GM18873 (cell line): ENCODE measurements at regions not wholly inside any gene's neighbourhood (a gene's known extent, or its start where the extent isn't known, plus 50 kb on each side); places are given as distances from the start of the nearest gene placed in this dataset.

Experiments used
- ATAC-seq: cut with Tn5 transposase; IDR thresholded peaks from one replicate; pipeline ENCODE4 v1.9.1; 2021; ENCODE audit warnings: mild to moderate bottlenecking, moderate library complexity, moderate number of reproducible peaks; ENCODE audit not compliant: unreplicated experiment, low FRiP score

DNA sequence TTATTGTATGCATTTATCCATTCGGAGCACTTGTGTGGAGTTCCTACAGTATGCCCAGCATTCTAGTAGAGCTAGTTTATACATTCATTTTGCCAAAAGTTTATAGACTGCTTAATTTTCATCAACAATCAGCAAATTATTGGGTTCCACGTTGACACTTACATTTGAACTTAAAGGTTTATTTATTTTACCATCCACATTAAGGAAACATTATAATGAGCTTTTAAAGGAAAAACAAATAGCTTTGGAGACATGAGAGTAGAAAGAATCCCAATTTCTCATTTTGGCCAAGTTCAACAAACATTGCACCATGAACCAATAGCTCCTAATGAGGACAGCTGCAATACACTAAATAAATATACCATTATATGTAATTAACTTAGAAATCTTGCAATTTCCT, 501.2 kb upstream of the SMIM21 start:
- ATAC-seq: no peak

GRCh38 chr18:75927791-75928190, 500.3 kb upstream of the SMIM21 start:
- ATAC-seq: no peak

DNA sequence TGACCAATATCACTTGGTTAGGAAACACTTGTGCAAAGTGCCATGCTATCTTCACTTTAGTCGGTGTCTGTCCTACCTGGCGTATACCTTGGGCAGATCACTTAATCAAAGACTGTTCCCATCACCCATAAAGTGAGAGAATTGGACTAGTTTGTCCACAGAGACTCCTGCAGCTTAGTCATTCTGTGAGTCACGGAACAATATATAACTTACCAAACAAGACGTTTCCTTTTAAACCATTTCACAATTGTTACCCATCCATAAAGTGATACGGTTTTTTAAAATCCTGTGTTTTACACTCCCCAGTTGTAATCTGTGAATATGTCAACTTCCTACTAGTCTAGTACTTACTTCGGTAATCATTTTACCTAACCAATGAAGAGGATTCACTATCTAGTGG, 499.3 kb upstream of the SMIM21 start:
- ATAC-seq: no peak

GRCh38 chr18:75923169-75923568, 495.7 kb upstream of the SMIM21 start:
- no peak for ATAC-seq

DNA sequence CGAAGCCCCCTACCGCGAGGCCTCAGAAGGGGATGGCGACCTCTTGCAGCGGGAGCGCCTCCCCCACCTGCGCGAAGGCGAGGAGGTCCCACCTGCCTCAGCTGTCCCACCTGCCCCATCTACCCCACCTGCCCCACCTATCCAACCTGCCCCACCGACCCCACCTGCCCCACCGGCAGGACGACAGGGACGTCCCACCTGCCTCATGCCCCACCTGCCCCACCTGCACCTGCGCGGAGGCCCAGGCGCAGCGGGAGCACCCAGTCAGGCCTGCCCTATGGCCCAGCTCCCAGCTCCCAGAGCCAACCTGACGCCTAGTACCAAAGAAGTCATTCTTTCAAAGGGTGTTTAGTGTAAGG, 489.1 kb upstream of the SMIM21 start:
- no peak for ATAC-seq

GRCh38 chr18:75915941-75916623, 488.6 kb upstream of the SMIM21 start:
- ATAC-seq: no peak

DNA sequence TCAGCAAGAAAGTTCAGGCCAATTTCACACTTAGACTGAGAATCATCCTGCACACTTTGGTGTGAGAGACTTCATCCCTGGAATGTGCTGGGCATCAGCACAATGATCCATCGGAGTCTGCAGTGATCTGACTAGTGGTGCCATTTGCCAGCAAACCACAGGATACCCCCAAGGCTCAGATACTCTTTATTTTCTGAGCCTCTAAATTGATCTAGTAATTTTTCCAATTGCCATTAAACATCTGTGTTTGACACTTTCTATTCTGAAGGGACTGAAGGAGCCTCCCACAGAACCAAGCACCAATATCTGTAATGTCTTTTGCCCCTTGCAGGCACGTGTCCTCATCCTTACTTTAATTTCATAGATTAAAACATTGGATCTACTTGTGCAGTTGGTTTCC, 485.3 kb upstream of the SMIM21 start:
- ATAC-seq: no peak

- ATAC-seq: no peak
Measured at GRCh38 chr18:75904416-75904815, 476.9 kb upstream of the SMIM21 start.

- ATAC-seq: no peak
Measured at GRCh38 chr18:75898651-75899050, 471.1 kb upstream of the SMIM21 start.

DNA sequence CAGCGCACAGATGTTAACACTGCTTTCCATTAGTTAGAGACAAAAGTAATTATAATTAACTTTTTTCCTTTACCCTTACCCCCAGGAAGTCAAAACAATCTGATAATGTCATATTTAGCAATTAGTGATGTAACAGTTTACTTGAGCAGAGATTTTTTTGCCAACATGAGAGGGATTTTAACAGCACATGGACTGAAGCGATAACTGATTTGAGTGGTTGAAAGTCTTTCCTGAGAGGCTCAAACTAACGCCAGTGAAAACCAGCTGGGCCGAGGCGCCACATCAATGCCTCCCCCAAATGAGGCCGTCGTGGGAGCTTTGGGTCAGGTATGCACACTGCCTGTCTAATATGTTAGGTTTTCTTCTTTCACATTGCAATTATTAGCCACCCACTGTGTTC, 469.9 kb upstream of the SMIM21 start:
- no peak for ATAC-seq

DNA sequence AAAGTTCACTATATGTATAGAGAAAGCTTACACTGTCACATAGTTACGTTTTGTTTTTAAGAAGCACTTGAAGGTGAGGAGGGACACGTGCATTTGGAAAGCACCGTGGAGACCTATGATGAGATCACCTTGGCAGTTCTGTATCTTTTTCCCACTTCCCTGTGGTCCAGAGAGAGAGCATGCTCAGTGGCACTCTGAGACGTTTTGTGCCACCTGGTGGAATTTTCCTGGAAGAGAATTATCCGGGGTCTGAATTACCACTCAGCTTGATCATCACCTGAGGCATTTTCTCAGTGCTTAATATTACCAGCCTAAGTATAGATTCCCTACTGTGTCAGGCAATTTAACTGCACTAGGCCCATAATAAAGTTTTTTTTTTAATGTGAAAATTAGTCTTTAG, 469.4 kb upstream of the SMIM21 start:
- no peak for ATAC-seq

- ATAC-seq: no peak
Measured at GRCh38 chr18:75895135-75895534, 467.6 kb upstream of the SMIM21 start.

- no peak for ATAC-seq
Measured at GRCh38 chr18:75884728-75885127, 457.2 kb upstream of the SMIM21 start.

DNA sequence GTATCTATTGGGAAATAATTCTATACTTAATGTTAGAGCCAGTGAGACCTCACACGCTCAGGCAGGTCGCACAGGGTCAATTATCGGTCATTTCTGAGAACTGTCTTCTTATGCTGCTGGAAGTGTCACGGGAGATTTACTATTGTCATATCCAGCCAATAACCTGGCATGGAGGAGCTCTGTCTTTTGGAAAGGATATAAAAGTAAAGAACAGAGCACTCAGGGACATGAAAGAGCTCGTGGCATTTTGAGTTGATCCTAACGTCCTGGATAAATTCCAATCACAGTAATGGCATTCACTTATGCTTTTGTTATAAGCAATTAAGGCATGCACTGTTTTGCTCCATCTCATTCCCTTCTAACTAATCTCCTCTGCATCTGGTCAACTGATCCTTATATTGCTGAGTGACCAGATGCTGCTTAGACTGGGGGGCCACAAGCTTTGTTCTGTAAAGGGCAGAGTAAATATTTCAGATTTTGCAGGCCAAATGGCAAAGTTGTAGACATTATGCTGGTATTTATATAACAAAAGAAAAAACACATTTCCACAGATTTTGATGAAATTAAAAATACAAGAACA, 453.5 kb upstream of the SMIM21 start:
- ATAC-seq: no peak

GRCh38 chr18:75880266-75880665, 452.8 kb upstream of the SMIM21 start:
- no peak for ATAC-seq

- no peak for ATAC-seq
Measured at GRCh38 chr18:75879196-75879595, 451.7 kb upstream of the SMIM21 start.

DNA sequence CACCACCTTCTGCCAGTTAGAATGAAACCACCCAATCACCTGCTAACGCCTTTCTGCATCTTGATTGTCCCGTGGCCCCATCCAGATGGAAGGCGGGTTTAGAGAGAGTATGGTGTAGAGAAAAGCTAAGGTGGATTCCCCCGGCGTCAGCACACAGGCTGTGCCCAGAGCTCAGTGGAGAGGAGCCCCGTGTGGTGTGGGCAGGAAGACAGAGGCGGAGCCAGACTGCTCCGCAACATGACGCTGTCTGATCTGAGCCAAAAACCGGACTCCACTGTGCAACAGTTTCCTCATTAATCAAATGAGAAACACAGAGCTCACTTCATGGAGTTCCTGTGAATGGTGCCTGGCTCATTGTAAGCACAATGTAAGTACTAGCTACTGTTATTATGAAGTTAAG, 448.1 kb upstream of the SMIM21 start:
- no peak for ATAC-seq

- ATAC-seq: no peak
Measured at GRCh38 chr18:75874401-75875089, 447.0 kb upstream of the SMIM21 start.

- ATAC-seq: no peak
Measured at GRCh38 chr18:75871596-75871995, 444.1 kb upstream of the SMIM21 start.

GRCh38 chr18:75869162-75869561, 441.7 kb upstream of the SMIM21 start:
- ATAC-seq: no peak

- ATAC-seq: no peak
Measured at GRCh38 chr18:75868031-75868430, 440.5 kb upstream of the SMIM21 start.

DNA sequence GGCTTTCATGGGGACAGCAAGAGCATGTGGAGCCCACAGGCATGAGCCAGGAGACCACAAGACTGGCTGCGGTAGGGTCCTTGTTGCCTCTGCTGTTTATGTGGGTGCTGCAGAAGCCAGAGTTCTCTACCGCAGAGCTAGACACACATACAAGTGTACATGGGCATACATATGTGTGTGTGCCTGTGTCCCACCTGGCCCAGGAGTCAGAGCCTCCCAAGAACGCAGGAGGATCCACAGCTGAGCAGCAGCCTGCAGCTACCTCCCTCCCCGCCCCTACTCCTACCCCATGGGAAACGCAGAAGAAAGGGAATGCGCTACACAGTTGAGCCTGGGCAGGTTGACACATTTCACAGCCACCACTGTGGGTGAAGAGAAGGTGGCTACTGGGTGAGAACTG, 438.1 kb upstream of the SMIM21 start:
- ATAC-seq: no peak
